COLO668 (cell line): ENCODE measurements at regions not wholly inside any gene's neighbourhood (a gene's known extent, or its start where the extent isn't known, plus 50 kb on each side); places are given as distances from the start of the nearest gene placed in this dataset.
"Not testable (repeated sequence)": the region's sequence is repeated elsewhere in the genome, so short reads cannot be mapped to it uniquely, and the experiment has no call there.

ENCODE experiments used
- DNase-seq: peaks from one replicate; lab custom pipeline; 2025; ENCODE audit not compliant: unreplicated experiment; lab: John Stamatoyannopoulos, UW

DNA sequence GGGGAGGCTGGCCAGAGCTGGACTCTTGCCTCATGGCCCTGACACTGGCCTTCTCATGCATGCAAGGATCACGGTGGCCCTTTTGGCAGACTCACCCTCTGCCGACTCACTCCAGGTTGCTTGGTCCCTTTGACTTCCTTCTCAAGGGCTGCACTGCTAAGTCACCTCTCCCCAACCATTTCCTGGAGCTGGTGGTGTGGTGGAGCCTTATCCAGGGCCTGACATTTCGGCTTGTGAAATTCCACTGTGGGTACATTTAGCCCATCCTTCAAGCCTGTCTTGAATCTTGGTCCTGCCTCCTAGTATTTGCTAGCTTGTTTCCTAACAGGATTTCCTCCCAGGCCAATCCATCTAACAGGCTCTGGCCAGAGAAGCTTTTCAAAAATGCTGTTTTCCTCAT is 52.6 kb upstream of the JUN start:
- DNase-seq, result no peak

DNA sequence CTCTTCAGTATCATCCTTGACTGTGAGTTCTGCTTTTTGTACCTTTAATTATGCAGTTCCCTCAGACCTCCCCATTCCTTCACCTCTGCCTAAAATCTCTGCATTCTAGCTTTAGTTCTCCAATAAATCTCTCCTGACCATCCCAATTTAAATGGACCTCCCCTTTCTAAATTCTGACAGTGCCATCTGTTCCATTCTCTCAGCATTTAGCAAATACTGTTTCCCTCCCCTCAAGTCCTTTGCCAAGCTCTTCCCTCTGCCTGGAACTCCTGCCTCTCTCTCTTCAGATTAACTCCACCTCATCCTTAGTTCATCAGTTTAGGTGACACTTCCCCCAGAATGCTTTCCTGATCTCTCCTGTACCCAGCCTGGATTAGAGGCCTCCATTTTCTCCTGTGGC is 54.0 kb upstream of the JUN start:
- no peak for DNase-seq

DNA sequence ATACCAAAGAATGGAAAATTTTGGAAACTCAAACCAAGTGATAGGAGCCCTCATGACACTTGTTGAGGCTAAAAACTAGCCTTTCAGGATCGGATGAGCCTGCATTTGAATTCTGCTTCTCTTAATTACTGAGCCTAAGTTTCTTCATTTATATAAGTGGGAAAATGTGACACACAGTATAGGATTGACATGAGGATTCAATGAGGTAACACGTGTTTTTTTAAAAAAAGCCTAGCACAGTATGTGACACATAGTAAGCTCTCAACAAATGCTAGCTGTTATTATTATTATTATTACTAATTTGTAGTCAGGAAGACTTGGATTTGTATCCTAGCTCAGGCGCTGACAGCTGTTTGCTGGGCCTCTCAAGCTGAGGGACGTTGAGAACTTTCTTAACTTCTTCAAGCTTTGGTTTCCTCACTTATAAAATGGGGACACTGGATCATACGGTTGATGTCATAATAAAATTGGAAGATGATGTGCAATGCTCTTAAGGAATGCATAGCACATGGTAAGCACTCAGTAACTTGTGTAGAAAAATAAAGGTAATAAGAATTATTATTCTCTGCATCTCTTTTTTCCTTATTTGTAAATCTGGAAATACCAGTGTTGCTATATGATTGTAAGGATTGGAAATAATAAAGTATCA is 55.4 kb upstream of the JUN start:
- no peak for DNase-seq

DNA sequence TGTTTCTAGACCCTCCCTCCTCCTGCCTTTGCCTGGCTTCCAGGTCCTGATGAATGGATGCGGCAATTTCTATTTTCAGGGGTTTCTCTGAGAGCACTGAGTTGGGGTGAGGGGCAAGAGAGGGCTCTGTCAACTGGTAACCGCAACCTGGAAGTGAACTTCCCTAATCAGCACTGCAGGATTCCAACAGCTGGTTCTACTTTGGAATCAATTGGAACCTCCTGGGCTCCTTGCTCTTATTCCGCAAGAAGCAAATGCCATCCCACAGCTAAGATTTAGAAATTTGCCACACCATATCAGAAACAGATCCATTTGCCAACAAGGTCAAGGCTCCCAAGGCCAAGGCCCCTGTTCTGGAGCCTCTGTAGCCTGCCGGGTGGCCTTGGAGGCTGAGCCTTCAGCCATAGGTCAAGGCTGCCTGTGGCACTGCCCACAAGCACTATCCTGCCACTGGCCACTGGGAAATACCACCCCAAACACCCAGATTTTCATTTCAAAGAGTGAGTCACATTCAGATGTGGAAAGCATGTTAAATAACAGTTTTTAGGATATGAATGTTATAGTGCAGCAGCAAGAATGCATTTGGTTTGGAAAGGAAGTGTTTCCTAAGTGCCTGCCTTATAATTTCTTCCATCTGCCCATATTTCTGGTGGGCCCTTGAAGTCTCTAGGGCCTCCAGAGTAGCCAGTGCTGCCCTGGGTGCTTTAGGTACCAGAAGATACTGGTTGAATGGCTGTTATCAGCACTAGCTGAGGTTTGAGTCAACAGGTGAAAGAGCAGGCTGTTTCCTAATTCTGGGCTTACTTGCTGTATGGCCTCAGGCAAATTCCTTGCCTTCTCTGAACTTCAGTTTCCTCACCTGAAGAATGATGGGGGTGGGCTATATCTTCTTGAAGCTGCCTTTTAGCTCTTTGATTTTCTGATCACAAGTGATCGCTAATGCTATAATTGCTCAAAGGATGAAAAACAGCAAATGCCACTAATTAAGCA is 56.3 kb upstream of the JUN start:
- no peak for DNase-seq

DNA sequence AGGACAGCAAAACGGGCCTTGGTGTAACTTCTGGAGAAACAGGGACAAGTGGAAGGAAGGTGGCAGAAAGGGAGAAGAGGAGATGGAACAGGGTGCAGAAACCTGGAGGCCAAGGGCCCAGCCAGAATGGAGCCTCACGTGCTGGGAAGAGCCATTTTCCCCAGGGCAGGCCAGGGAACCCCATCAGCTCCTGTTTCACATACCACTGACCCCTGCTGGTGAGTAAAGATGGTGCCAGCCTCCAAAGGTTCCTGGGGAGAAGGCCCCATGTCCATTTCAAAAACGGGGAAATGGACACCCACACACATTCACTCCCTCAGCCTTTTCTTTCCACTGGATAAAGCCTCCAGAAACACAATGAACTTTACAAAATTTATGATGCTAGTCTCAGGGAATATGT is 57.6 kb upstream of the JUN start:
- DNase-seq, result peak; percentile 38

DNA sequence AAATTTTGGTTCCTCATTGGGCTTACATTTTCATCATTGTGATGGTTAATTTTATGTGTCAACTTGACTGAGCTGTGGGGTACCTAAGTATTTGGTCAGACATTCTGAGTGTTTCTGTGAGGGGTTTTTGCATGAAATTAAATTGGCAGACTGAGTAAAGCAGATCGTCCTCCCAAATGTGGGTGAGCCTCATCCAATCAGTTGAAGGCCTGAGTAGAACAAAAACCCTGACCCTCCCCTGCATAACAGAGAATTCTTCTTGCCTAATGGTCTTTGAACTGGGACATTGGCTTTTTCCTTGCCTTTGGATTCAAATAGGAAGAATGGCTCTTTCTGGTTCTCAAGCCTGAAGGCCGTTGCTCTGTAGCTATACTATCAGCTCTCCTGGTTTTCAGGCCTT is 59.1 kb upstream of the JUN start:
- DNase-seq, result no peak

DNA sequence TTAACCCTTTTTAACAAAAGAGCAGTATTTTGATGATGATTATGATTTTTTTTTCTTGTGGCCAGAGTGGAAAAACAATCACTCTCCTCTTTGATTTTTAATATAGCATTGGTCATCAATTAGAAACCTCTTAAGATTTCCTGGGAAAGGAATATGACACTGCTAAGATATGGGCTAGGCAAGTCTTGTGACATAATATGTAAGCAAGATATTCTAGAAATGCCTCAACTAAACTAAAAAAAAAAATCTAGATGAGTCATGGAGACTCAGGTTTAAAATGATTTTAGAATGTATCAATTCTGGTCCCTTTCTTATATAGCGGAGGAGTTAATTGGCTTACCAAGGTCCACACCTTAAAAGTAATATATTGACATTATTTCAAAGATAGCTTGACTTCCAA is 60.3 kb upstream of the JUN start:
- no peak for DNase-seq

DNA sequence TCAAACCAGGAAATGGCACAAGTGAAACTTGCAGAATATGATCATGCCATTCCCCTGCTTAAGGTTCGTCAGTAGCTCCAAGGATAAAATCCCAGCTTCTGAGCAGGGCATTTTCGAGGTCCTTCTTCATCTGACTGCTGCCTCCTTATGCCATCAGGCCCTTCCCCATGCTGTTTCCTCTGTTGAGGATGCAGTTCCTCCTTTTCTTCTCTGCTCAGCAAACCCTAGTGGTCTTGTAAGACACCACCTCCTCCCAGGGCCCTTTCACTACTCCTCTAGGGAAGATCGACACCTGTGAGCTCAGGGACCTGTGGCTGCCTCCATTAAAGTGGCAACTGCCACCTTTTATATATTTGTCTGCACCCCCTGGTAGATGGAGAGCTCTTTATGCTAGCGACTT is 62.1 kb upstream of the JUN start:
- no peak for DNase-seq

DNA sequence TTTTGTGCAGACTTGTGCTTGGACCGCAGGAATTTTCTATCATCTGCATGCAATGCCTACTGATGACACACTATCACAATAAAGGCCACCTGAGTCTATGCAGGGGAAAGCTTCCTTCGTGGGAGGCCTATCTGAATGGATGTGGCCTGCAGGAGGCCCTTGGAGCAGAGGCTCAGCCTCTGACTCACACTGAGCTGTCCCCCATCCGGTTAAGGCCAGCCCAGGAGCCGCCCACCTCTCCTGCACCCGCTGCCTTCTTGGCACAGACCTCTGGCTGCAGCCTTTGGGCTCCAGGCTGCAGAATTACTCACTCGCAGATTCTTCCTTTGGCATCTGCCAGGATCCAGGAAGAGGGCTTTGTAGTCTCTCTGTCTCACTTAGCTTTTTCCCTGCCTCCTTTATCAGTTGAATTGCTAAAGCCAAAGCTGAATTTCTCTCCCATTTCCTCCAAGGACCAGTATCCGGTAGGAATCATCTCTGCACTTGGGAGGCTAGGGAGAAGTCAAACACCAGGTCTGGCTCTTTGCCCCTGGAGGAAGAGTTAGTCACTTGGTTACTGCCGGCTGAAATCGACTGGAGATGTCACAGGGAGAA is 65.1 kb upstream of the JUN start:
- DNase-seq, result no peak

DNA sequence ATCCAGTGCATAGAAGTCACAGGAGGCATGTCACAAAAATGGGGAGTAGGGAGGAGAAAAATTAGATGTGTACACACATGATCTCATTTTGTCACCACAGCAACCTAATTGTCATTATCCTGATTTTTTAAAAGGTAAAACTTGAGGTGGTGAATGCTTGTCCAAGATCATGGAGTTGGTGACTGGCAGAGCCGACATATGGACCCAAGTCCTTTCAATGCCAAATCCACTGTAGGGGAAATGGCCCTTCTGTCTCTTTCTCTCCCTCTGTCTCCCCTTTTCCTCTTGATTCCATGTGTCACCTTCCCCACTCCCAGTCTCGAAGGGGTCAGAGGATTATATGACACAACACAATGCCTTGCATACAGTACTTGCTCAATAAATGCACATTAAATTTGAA is 65.7 kb upstream of the JUN start:
- no peak for DNase-seq

DNA sequence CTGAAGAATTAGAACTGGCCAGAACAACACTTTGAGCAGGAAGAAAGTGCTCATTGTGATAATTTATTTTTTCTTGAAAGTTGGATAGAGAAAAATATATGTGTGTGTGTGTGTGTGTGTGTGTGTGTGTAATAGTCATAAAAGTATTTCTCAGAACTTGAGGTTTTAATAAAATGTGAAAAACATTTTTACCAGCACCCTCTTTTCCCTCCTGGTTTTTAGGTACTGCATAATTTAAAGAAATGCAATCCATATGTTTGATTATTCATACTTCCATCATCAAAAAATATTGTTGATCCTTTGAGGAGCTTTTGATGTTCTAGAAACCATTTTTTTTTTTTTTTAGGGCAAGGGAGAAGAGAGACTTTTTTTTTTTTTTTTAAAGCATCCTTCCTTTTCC is 66.8 kb upstream of the JUN start:
- DNase-seq, result no peak

DNA sequence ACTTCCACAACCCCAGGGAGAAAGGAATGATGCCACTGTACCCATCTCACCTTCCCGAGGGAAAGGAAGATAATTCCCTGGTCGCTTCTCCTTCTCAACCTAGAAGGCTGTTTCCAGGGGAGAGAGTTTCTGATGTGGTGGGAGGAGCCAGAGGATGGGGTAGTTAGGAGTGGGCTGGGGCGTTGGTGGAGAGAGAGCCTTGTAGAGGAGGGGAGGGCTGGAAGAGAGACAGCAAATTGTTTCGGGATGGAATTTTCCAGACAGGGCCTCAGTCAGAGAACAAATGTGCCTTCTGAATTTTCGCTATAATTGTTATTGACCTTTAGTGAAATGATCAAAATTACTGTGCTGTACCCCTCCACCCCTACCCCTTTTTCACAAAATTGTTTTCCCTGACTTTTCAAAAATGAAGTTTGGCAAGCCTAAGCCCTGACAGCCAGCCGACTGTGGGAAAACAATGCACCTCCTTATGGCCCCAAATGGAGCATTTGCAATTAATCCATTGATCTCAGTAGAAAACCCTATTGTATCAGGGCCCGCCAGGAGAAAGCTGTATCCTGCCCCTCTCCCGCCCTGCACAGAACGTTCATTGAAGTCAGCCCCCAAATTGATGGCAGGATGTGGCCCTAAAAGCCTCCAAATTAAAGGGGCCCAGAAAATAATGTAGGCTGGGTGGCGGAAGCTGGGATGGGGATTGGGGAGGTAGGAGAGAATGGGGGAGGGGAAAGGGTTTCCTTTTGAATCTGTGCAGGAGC is 69.1 kb upstream of the JUN start:
- no peak for DNase-seq

DNA sequence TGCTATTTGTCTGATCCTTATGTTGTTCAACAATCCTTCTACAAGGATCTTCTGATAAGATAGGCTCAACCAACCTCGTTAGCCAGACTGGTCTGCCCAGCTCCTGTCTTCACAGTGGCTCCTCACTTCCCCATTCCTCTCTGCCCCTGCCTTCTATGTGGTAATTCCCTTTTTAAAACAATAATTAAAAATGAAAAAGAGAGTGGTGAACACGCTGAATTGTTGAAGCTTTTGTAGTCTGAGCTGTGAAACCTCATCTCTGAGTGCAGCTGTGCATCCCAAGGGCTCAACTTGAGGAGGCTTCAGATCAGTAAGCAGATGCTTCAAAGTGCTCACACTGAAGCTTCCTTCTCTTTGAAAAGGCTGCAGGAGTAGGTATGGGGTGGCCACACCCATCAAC is 70.7 kb upstream of the JUN start:
- no peak for DNase-seq

DNA sequence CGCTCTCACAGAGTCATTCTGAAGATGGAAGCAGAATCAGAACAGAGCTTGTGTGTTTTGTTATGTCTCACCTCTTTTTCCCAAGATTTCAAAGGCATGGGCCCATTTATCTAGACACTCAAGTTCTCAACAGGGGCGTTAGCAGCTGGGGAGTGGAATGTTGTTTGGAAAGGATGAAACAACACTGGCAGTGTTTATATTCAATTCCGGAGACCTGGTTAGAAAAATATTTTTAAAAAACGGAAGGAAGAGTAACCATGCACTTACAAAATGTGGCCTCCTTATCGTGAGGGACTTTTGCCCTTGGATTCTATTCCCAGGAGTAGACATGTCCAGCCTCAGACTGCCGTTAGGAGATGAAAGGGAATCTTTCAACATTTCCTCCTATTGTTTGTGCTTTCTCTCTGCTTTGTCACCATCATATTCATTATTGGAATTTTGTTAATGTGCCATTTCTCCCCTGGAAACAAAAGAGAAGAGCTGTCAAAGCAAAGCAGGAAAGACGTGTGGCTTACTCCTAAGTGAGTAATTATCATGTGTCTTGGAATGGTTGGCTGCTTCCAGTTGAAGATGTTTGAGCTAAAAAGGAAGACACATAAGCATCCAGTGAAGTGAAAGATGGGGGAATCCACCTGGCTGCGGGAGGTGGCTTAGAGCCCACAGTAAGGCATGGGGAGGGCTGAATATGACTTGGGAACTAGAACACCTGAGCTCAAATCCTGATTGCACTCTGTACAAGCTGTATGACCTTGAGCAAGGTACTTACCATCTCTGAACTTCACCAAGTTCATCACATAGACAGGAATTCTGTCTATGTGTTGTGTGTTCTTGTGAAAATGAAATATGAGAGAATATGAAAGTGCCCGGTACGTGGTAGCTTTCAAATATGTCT is 71.7 kb upstream of the JUN start:
- DNase-seq, result no peak

DNA sequence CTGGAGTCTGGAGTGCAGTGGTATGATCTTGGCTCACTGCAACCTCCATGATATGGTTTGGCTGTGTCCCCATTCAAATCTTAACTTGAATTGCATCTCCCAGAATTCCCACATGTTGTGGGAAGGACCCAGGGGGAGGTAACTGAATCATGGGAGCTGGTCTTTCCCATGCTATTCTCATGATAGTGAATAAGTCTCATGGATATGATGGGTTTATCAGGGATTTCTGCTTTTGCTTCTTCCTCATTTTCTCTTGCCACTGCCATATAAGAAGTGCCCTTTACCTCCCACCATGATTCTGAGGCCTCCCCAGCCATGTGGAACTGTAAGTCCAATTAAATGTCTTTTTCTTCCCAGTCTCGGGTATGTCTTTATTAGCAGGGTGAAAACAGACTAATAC is 72.4 kb upstream of the JUN start:
- DNase-seq, result not testable (repeated sequence)

DNA sequence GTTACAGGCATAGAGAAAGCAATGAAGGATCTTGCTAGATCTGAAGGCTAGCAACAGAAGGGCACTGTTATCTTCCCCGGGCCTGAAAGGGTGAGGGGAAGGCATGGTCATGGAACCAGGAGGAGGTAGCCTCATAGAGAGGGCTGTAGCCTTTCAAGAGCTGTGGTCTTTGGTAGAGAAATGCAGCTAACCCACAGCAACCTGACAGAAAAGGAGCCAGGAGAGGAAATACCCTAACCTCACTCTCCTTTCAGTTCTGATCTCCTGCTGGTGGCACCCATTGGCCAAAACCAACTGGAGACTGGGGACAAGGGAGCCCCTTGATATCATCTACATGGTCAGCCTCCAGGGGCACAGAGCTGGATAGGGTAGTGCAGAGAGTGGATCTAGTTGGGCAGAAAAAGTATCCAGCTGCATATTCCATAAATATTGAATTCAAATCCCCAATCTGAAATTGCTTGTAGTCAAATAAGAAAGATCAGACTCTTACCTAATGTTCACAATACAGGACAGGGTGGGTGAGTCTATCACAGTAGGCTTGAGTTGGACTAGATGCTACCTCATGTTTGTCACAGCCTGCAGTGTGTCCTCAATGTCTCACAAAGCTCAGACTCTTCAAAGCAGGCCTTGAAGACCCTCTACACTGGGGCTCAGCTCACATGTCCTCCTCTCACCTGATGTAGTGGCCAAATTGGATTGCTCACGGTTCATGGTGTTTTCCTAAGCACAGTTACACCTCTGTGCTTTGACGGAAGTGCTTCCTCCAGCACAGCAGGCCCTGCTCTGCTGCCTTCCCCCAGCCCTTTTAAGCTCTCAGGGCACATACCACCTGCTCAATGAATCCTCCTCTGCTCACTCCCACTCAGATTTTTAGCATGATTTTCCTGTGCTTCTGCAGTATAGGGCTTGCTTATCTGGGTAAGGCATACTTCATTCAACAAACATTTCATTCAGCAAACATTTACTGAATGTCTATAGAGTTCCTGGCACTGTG is 74.1 kb upstream of the JUN start:
- DNase-seq, result no peak

DNA sequence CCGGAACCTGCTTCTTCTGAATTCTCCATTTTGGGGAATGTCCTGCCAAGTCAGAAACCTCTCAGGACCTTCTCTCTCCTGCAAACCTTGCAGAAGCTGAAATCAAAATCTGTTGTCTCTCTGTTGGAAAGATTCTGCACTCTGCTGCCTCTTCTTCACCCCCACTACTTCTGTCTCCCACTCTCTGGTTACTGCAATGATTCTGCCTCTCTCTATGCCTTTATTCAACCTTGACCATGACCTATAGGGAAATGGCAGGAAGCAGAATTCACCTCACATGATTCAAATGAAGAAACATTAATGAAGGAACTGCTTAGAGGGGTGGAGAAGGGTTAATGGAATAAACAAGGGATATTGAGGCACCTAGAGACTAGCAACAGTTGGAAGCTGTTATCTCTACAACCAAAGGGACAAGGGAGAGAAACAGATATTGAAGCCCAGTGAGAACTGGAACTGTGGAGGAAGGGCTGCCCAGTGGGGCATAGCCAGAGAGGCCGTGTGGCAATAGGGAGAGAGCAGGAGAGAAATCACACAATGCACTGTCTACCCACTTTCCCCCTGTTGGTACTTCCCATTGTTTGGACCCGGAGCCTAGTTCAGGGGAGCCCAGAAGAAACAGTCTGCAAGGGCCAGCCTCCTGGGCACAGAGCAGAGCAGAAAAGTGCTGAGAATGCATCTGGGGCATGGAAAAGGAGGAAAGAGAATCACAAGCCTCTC is 76.1 kb upstream of the JUN start:
- no peak for DNase-seq

DNA sequence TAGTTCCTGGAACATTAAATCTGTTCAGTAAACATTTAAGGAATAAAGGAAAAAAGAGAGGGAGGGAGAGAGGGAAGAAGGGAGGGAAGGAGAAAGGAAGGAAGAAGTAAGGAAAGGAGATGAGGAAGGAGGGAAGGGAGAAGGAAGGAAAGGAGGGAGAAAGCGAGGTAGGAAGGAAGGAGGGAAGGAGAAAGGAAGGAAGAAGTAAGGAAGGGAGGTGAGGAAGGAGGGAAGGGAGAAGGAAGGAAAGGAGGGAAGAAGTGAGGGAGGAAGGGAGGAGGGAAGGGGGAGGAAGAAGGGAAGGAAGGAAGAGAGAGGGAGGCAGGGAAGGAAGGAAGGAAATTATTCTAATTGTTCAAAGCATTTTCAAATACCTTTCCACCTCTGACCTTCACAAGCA is 77.2 kb upstream of the JUN start:
- DNase-seq, result no peak

DNA sequence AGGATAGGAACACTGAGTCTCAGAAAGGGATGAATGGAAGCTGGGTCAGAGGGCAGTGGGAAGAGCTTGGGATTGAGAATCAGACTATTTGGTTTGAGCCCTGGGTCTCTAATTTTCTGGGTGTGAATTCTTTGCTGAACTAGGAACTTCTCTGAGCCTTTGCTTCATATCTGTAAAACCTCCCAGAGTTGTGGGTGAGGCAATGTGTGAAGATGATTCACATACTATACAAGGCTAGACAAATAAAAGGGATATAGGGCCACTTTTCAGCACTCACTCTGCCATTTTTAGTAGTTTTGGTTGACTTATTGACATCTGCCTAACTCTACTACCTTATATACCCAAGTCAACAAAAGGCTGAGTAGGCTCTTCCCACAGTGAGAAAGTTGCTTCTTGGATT is 77.7 kb upstream of the JUN start:
- DNase-seq, result no peak
